Common myeloid progenitor, CD34-positive (primary cell): ENCODE measurements at regions not wholly inside any gene's neighbourhood (a gene's known extent, or its start where the extent isn't known, plus 50 kb on each side); places are given as distances from the start of the nearest gene placed in this dataset.
"Not testable (repeated sequence)": the region's sequence is repeated elsewhere in the genome, so short reads cannot be mapped to it uniquely, and the experiment has no call there.

ENCODE experiments used
- CTCF ChIA-PET: fragments of 350-600 bp; sonication (Branson Sonifier 250); formaldehyde crosslinking; loops from one replicate; lab custom pipeline; 2021; ENCODE audit warnings: antibody characterized with exemption; lab: Charles Lee
- POLR2A ChIA-PET: fragments of 350-600 bp; sonication (Branson Sonifier 250); formaldehyde crosslinking; loops from one replicate; lab custom pipeline; 2021; ENCODE audit warnings: antibody characterized with exemption; lab: Charles Lee
- DNase-seq, 3 donors: peaks; one replicate each; pipeline versions ENCODE4 v3.0.0 to v3.0.0-alpha.2; 2013
- H3K27ac ChIP-seq, 2 experiments: 1 replicate in 1 of 2; 2 replicates in 1 of 2; pipeline ENCODE4 v1.7.0; 2013; ENCODE audit warnings: inconsistent platforms in 2 of 2, low read length in 2 of 2, mild to moderate bottlenecking in 2 of 2, low read depth in 1 of 2, moderate library complexity in 1 of 2; ENCODE audit not compliant: severe bottlenecking in 2 of 2, insufficient read depth in 1 of 2, poor library complexity in 1 of 2
- H3K27me3 ChIP-seq, 5 experiments: replicated peaks in 2 of 5; 1 replicate in 3 of 5; 2 replicates in 2 of 5; pipeline versions ENCODE4 v1.6.1 to v1.7.0; 2013; ENCODE audit warnings: low read length in 4 of 5, mild to moderate bottlenecking in 2 of 5, moderate library complexity in 2 of 5, inconsistent platforms in 1 of 5; ENCODE audit not compliant: insufficient read depth in 5 of 5, control insufficient read depth in 4 of 5
- H3K36me3 ChIP-seq, 4 experiments: 1 replicate in 2 of 4; 2 replicates in 2 of 4; pipeline versions ENCODE4 v1.6.1 to v1.7.0; 2013; ENCODE audit warnings: low read length in 3 of 4, control low read depth in 1 of 4, mild to moderate bottlenecking in 1 of 4; ENCODE audit not compliant: control insufficient read depth in 4 of 4, insufficient read depth in 4 of 4
- H3K4me1 ChIP-seq, 4 experiments: 1 replicate in 3 of 4; 2 replicates in 1 of 4; pipeline versions ENCODE4 v1.6.1 to v1.7.1; 2013; ENCODE audit warnings: low read length in 3 of 4, mild to moderate bottlenecking in 3 of 4, control low read depth in 1 of 4, inconsistent platforms in 1 of 4, moderate library complexity in 1 of 4; ENCODE audit not compliant: control insufficient read depth in 4 of 4, insufficient read depth in 4 of 4; ENCODE audit errors: control extremely low read depth in 1 of 4
- H3K4me3 ChIP-seq, 7 experiments: 1 replicate in 4 of 7; 2 replicates in 3 of 7; pipeline versions ENCODE4 v1.5.1 to v1.7.0; 2013; ENCODE audit warnings: mild to moderate bottlenecking in 7 of 7, low read length in 6 of 7, moderate library complexity in 6 of 7, inconsistent platforms in 2 of 7, low read depth in 2 of 7, control low read depth in 1 of 7; ENCODE audit not compliant: insufficient read depth in 4 of 7, control insufficient read depth in 1 of 7; ENCODE audit errors: extremely low read depth in 1 of 7
- H3K9me3 ChIP-seq, 5 experiments: 1 replicate in 4 of 5; 2 replicates in 1 of 5; pipeline versions ENCODE4 v1.6.1 to v1.7.1; 2013; ENCODE audit warnings: low read length in 4 of 5, mild to moderate bottlenecking in 2 of 5, inconsistent platforms in 1 of 5, low read depth in 1 of 5, moderate library complexity in 1 of 5; ENCODE audit not compliant: control insufficient read depth in 4 of 5, insufficient read depth in 2 of 5; ENCODE audit errors: control extremely low read depth in 1 of 5
- WGBS: methylation state at CpG from one replicate; pipeline ENCODE4 v1.1.5; 2013; ENCODE audit not compliant: insufficient coverage; 5-methylcytosine and 5-hydroxymethylcytosine counted together

DNA sequence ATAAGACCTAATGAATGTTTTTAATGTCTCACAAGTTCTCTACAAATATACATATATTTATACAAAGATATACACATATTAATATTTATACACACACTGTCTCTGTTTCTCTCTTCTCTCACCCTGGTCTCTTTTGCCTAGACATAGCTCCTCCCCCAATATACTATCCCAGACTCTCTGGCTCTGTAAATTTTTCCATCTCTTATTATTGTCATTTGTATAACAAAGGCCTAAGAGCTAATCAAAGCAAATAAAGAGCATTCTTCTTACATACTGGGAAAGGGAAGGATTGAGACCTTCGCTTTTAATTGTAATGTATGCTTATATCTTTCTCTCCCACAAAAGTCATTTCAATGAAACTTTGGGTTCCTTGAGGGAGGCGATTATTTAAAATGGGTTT lies 318.1 kb downstream of the ADAMTS20 start:
- no CpG with 5 or more reads among the region's 2 CpGs for WGBS
- POLR2A ChIA-PET: no interaction called here
- peaks cover 0 to 3% (median 0%) of the 10 kb centered on the region in 5 experiments for H3K9me3 ChIP-seq

DNA sequence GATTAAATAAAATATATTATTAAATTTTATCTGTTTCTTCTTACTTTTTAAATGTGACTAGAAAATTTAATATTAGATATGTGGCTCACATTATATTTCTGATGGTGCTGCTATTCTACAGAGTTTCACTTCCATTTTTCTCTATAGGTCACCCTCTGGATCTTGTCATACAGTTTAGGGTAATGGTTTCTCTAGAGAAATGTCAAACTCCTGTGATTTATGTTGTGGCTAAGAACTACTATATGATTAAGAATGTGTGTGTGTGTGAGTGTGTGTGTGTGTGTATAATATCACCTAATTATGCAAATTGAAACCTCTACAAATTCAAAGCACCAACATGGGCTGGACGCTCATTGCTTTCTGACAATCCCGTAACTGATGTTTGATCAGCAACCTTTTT lies 325.9 kb downstream of the ADAMTS20 start:
- WGBS: 94% methylated on average over 2 of the region's 2 CpGs
- Histone ChIP-seq H3K4me1 (no peaks in the 10 kb centered on the region), H3K27ac (no peak overlapping the region), H3K27me3 (no peaks in the 10 kb centered on the region), H3K36me3 (no peaks in the 10 kb centered on the region), H3K9me3 (no peaks in the 10 kb centered on the region), H3K4me3 (no peak overlapping the region)
- DNase-seq: no peak
- ChIA-PET CTCF (no interaction called here), POLR2A (no interaction called here)

More for the DNA sequence above, 318.1 kb downstream of the ADAMTS20 start:
- no peaks in the 10 kb centered on the region for H3K27me3 ChIP-seq
- no peak overlapping the region for H3K4me3 ChIP-seq
- H3K4me1 ChIP-seq: no peaks in the 10 kb centered on the region
- H3K36me3 ChIP-seq: no peaks in the 10 kb centered on the region
- DNase-seq: no peak
- CTCF ChIA-PET: no interaction called here
- no peak overlapping the region for H3K27ac ChIP-seq

DNA sequence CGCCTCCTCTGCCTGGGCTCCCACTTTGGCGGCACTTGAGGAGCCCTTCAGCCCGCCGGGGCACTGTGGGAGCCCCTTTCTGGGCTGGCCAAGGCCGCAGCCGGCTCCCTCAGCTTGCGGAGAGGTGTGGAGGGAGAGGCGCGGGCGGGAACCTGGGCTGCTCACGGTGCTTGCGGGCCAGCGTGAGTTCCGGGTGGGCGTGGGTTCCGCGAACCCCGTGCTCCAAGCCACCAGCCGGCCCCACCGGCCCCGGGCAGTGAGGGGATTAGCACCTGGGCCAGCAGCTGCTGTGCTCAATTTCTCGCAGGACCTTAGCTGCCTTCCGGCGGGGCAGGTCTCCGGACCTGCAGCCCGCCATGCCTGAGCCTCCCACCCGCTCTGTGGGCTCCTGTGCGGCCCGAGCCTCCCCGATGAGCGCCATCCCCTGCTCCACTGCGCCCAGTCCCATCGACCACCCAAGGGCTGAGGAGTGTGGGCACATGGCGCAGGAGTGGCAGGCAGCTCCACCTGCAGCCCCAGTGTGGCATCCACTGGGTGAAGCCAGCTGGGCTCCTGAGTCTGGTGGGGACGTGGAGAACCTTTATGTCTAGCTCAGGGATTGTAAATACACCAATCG lies 327.7 kb downstream of the ADAMTS20 start:
- H3K27me3 ChIP-seq, H3K4me3 ChIP-seq, DNase-seq, H3K9me3 ChIP-seq, H3K27ac ChIP-seq, H3K36me3 ChIP-seq, POLR2A ChIA-PET, CTCF ChIA-PET, H3K4me1 ChIP-seq: not testable (repeated sequence)
- 96% methylated on average over 29 of the region's 36 CpGs for WGBS

DNA sequence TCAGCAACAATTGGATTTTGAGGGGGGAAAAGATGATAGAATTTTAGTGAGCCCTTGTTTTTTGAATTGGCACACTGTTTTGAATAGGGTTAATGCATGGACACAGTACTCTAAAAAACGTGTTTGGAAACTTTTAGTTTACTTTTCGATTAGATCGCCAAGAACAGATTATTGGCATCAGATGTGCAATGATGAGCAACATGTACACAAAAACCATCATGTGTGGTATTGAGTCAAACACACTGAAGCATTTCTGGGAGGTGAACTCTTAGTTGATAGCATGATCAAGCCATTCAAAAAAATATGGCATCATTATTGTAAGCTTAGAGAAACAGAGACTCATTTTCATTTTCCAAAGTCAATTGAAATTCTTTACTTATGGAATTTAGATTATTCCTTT lies 329.2 kb downstream of the ADAMTS20 start:
- H3K36me3 ChIP-seq: no peaks in the 10 kb centered on the region
- H3K9me3 ChIP-seq: no peaks in the 10 kb centered on the region
- no peaks in the 10 kb centered on the region for H3K4me1 ChIP-seq
- H3K4me3 ChIP-seq: no peak overlapping the region
- CTCF ChIA-PET: no interaction called here
- POLR2A ChIA-PET: no interaction called here
- no peak for DNase-seq
- no peaks in the 10 kb centered on the region for H3K27me3 ChIP-seq
- H3K27ac ChIP-seq: no peak overlapping the region
- 88% methylated on average over 2 of the region's 3 CpGs for WGBS

DNA sequence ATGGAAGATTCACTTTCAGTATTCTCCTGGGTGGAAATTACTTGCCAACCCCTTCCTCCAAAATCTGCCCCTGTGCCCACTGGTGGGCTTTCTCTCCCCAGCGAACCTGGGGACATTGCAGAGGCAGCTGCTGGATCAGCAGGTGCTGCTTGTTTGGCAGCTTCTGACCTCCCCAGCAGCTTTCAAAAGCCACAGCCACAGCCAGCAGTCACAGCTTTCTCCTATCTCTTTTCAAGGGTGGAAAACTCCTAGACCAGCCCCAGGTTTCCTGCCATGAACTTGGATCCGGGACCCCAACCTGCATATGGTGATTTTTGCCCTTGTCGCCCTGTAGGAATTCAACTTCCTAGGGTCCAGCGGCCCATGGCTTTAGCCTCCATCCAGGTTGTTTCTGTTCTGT lies 330.8 kb downstream of the ADAMTS20 start:
- H3K4me3 ChIP-seq: no peak overlapping the region
- CTCF ChIA-PET: no interaction called here
- no peaks in the 10 kb centered on the region for H3K27me3 ChIP-seq
- H3K36me3 ChIP-seq: no peaks in the 10 kb centered on the region
- no peaks in the 10 kb centered on the region for H3K4me1 ChIP-seq
- POLR2A ChIA-PET: no interaction called here
- WGBS: 73% methylated on average over 4 of the region's 4 CpGs
- H3K9me3 ChIP-seq: no peaks in the 10 kb centered on the region
- no peak overlapping the region for H3K27ac ChIP-seq
- DNase-seq: no peak

DNA sequence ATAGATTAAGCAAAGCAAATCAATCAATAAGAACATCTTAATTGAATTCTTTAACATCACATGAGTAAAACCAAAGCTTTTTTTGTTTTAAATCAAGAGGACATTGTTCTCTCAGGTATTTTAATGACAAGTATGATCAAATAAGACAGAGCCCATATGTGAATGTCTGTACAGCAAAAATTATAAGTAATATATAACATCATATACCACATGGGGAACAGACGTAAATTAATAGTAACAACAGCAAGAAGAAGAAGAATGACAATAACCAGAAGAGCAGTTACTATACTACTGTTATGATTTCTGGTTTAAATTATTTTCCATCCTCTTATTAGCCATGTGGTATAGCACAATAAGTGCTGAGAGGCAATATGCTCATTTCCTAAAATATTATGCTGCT lies 335.5 kb downstream of the ADAMTS20 start:
- H3K36me3 ChIP-seq: no peaks in the 10 kb centered on the region
- no CpG with 5 or more reads among the region's 1 CpG for WGBS
- CTCF ChIA-PET: no interaction called here
- no peaks in the 10 kb centered on the region for H3K9me3 ChIP-seq
- no peak for DNase-seq
- POLR2A ChIA-PET: no interaction called here
- no peaks in the 10 kb centered on the region for H3K27me3 ChIP-seq
- no peaks in the 10 kb centered on the region for H3K4me1 ChIP-seq
- H3K27ac ChIP-seq: no peak overlapping the region
- H3K4me3 ChIP-seq: no peak overlapping the region

DNA sequence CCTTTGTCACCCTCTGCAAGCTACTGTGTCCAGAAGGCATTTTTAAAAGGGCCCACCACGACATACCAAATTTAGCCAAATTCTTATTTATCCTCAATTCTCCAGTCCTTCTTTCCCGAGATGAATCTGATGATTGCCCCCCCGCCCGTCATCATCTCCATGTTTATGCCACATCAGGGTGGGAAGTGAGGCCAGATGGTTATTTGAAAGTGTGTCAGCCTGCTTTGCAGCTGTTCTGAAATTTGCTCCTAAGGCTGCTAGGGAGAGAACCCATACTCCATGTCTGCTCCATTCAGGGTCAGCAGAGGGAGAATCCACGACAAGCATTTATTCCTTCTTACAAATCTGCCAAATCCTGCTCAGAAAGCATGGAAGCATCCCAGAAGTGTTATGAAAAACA lies 337.8 kb downstream of the ADAMTS20 start:
- CTCF ChIA-PET: no interaction called here
- Histone ChIP-seq H3K27me3 (no peaks in the 10 kb centered on the region), H3K36me3 (no peaks in the 10 kb centered on the region), H3K9me3 (no peaks in the 10 kb centered on the region), H3K4me1 (peaks cover 0 to 8% (median 0%) of the 10 kb centered on the region in 4 experiments), H3K27ac (no peak overlapping the region), H3K4me3 (no peak overlapping the region)
- no peak for DNase-seq
- WGBS: no CpG with 5 or more reads among the region's 5 CpGs
- POLR2A ChIA-PET: no interaction called here
